GM12874 (cell line): ENCODE measurements at regions not wholly inside any gene's neighbourhood (a gene's known extent, or its start where the extent isn't known, plus 50 kb on each side); places are given as distances from the start of the nearest gene placed in this dataset.

Experiments used
- CTCF ChIP-seq: IDR thresholded peaks from 2 replicates; pipeline ENCODE4 v1.5.1; 2011; ENCODE audit warnings: low read depth, mild to moderate bottlenecking, control low read depth, low read length, moderate library complexity; ENCODE audit not compliant: insufficient read depth

- no peak for TF ChIP-seq CTCF
Measured at GRCh38 chr5:57761513-57761912, 278.9 kb upstream of the ACTBL2 start.

GRCh38 chr5:57754616-57755015 is 272.0 kb upstream of the ACTBL2 start:
- no peak for TF ChIP-seq CTCF

- TF ChIP-seq CTCF: no peak
Measured at GRCh38 chr5:57753446-57753845, 270.8 kb upstream of the ACTBL2 start.

- no peak for TF ChIP-seq CTCF
Measured at GRCh38 chr5:57751710-57752109, 269.1 kb upstream of the ACTBL2 start.

DNA sequence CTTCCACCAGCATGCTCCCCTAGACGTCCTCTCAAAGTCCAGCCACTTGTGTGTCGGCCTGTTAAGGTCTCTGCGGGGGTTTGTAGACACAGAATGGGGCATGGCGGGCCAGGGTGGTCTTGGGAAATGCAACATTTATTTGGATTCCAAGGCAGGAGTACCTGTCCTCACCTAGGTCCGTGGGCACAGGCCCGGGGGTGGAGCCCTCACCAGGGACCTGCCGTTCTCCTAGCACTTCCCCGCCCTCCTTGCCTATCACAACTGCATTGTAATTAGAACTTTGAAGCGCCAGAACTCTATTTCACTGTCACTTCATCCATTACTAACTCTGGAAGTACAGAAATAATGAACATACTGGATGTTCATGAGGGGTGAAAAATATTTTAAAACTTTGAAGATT is 268.3 kb upstream of the ACTBL2 start:
- TF ChIP-seq CTCF: no peak

DNA sequence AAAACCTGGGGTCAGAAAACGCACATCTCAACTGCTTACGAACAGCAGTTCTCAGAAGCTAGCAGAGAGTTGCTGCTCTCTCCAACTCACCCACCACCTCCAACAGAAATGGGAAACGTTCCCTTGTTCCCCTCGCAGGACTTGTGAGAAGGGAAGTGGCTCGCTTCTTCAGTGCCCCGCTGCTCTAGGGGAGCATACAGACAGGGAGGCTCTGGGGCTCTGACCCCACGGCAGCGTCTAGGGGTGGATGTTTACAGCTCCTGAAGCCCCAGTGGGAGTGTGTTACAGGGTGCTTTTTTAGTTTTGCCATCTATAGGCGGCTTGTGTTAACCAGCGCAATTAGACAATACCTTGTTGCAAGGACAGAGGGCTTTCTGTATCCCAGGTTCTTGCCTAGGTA is 267.7 kb upstream of the ACTBL2 start:
- no peak for TF ChIP-seq CTCF

- TF ChIP-seq CTCF: no peak
Measured at GRCh38 chr5:57749396-57749795, 266.8 kb upstream of the ACTBL2 start.
